Effector memory CD4-positive, alpha-beta T cell (primary cell): ENCODE measurements at regions not wholly inside any gene's neighbourhood (a gene's known extent, or its start where the extent isn't known, plus 50 kb on each side); places are given as distances from the start of the nearest gene placed in this dataset.

Experiments
- DNase-seq, 3 donors: peaks; one replicate each; pipeline ENCODE4 v3.0.0-alpha.2; 2020
- H3K27ac ChIP-seq: 2 replicates; pipeline ENCODE4 v1.7.0; 2013; ENCODE audit warnings: mild to moderate bottlenecking, low read length, moderate library complexity; ENCODE audit not compliant: insufficient read depth, poor library complexity, severe bottlenecking
- H3K27me3 ChIP-seq: replicated peaks from 2 replicates; pipeline ENCODE4 v1.7.0; 2013; ENCODE audit warnings: mild to moderate bottlenecking, low read length; ENCODE audit not compliant: insufficient read depth, control insufficient read depth, poor library complexity, severe bottlenecking
- H3K36me3 ChIP-seq: 2 replicates; pipeline ENCODE4 v1.7.0; 2013; ENCODE audit warnings: mild to moderate bottlenecking, low read length, moderate library complexity; ENCODE audit not compliant: control insufficient read depth, insufficient read depth
- H3K4me1 ChIP-seq: 2 replicates; pipeline ENCODE4 v1.7.0; 2013; ENCODE audit warnings: low read length, mild to moderate bottlenecking; ENCODE audit not compliant: control insufficient read depth, insufficient read depth, poor library complexity, severe bottlenecking
- H3K4me3 ChIP-seq: 2 replicates; pipeline ENCODE4 v1.7.0; 2013; ENCODE audit warnings: low read length, low read depth, mild to moderate bottlenecking; ENCODE audit not compliant: insufficient read depth, poor library complexity, severe bottlenecking
- H3K9me3 ChIP-seq: 2 replicates; pipeline ENCODE4 v1.7.0; 2013; ENCODE audit warnings: mild to moderate bottlenecking, low read length, moderate library complexity; ENCODE audit not compliant: control insufficient read depth

DNA sequence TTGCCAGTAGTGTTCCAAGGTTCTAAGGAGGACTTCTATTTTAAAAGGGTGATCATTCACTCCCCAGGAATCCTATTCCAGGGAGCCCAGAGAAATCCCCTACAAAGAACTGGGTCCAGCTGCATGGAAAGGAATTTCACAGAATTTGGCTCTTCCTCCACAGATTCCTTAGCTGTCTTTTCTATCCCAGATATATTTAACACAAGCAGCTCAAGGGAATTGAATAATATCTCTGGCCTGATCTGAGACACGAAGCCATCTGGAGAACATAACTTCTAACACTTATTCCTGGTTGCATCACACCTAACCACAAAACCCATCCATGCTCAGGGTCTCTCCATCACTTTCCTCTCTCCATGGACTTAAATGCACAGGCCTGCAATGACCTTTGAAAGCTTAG is 306.7 kb upstream of the ACVR2A start:
- Histone ChIP-seq H3K4me3 (no peak overlapping the region), H3K9me3 (no peaks in the 10 kb centered on the region), H3K36me3 (no peaks in the 10 kb centered on the region), H3K27me3 (no peaks in the 10 kb centered on the region), H3K27ac (no peak overlapping the region), H3K4me1 (no peaks in the 10 kb centered on the region)
- no peak for DNase-seq

DNA sequence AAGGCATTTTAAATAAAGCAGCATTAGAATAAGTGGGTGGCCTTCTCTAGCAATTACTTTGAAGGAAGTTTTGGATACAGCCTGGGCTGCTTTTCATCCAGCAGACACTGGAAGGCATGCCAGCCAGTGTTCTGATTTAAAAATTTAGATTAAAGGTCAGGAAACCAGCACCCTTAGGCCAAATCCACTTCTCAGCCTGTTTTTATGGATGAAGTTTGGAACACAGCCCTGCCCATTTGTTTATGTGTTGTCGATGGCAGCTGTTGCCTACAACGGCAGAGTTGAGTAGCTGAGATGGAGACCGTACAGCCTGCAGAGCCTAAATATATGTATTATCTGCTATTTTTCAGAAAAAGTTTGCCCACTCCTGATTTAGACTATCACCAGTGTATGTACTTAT is 313.6 kb upstream of the ACVR2A start:
- Histone ChIP-seq H3K27me3 (no peaks in the 10 kb centered on the region), H3K4me1 (no peaks in the 10 kb centered on the region), H3K4me3 (no peak overlapping the region), H3K27ac (no peak overlapping the region), H3K36me3 (no peaks in the 10 kb centered on the region), H3K9me3 (no peaks in the 10 kb centered on the region)
- no peak for DNase-seq

DNA sequence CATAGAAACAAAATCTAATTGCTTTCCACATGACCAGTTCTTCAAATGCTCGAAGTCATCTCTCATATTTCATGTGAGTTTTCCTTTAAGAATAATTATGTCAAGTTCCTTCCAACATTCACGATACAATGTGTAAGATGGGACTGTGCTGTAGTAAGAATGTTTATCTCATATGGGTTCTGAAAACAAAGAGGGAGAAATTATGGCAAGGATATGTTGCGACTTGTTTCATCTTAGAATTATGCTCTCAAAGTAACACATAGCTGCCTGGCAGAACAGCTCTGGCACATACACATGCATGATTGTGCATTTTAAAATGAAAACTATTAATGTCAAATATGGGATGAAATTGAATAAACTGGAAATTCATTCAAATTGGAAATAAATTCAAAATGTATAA is 314.8 kb upstream of the ACVR2A start:
- Histone ChIP-seq H3K27ac (no peak overlapping the region), H3K9me3 (no peaks in the 10 kb centered on the region)
- no peak for DNase-seq

GRCh38 chr2:147525819-147526489 is 318.9 kb upstream of the ACVR2A start:
- Histone ChIP-seq H3K4me1 (no peaks in the 10 kb centered on the region), H3K27ac (no peak overlapping the region), H3K27me3 (no peaks in the 10 kb centered on the region), H3K4me3 (no peak overlapping the region), H3K9me3 (no peaks in the 10 kb centered on the region), H3K36me3 (no peaks in the 10 kb centered on the region)
- no peak for DNase-seq

More for the DNA sequence above, 314.8 kb upstream of the ACVR2A start:
- Histone ChIP-seq H3K4me1 (no peaks in the 10 kb centered on the region), H3K4me3 (no peak overlapping the region), H3K36me3 (no peaks in the 10 kb centered on the region), H3K27me3 (no peaks in the 10 kb centered on the region)

DNA sequence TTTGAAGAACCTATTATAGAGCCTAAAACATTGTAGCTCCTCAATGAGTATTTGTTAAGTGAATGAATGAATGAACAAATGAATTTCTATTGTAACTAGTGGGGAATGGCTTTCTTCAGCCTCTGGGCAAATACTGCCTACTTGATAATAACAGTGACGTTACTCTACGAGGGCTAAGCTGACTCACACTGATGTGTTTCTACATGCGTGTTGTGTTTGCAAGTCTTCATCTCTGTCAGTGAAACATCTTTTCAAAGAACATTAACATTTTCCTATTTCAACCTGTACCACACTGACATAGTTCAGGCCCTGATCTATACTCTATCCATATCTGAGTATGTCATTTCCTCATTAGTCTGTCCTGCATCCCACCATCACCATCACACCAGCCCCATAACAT is 319.9 kb upstream of the ACVR2A start:
- DNase-seq, result no peak
- Histone ChIP-seq H3K27me3 (no peaks in the 10 kb centered on the region), H3K4me3 (no peak overlapping the region), H3K9me3 (no peaks in the 10 kb centered on the region), H3K27ac (no peak overlapping the region), H3K4me1 (no peaks in the 10 kb centered on the region), H3K36me3 (no peaks in the 10 kb centered on the region)

- Histone ChIP-seq H3K4me1 (no peaks in the 10 kb centered on the region), H3K9me3 (no peaks in the 10 kb centered on the region), H3K27me3 (no peaks in the 10 kb centered on the region), H3K4me3 (no peak overlapping the region), H3K36me3 (no peaks in the 10 kb centered on the region), H3K27ac (no peak overlapping the region)
- DNase-seq, result no peak
Observed at GRCh38 chr2:147523415-147523814, 321.4 kb upstream of the ACVR2A start.

GRCh38 chr2:147521936-147522335 is 322.9 kb upstream of the ACVR2A start:
- no peak overlapping the region for H3K27ac ChIP-seq
- H3K27me3 ChIP-seq, result no peaks in the 10 kb centered on the region
- DNase-seq, result no peak
- no peaks in the 10 kb centered on the region for H3K9me3 ChIP-seq
- no peak overlapping the region for H3K4me3 ChIP-seq
- H3K4me1 ChIP-seq, result no peaks in the 10 kb centered on the region
- H3K36me3 ChIP-seq, result no peaks in the 10 kb centered on the region

GRCh38 chr2:147520817-147521216 is 324.0 kb upstream of the ACVR2A start:
- Histone ChIP-seq H3K9me3 (no peaks in the 10 kb centered on the region), H3K4me1 (no peaks in the 10 kb centered on the region), H3K4me3 (no peak overlapping the region), H3K27ac (no peak overlapping the region), H3K27me3 (no peaks in the 10 kb centered on the region), H3K36me3 (no peaks in the 10 kb centered on the region)
- no peak for DNase-seq

GRCh38 chr2:147519178-147519577 is 325.7 kb upstream of the ACVR2A start:
- H3K4me1 ChIP-seq, result no peaks in the 10 kb centered on the region
- H3K9me3 ChIP-seq, result no peaks in the 10 kb centered on the region
- H3K27ac ChIP-seq, result no peak overlapping the region
- no peak overlapping the region for H3K4me3 ChIP-seq
- H3K27me3 ChIP-seq, result no peaks in the 10 kb centered on the region
- no peak for DNase-seq
- H3K36me3 ChIP-seq, result no peaks in the 10 kb centered on the region

DNA sequence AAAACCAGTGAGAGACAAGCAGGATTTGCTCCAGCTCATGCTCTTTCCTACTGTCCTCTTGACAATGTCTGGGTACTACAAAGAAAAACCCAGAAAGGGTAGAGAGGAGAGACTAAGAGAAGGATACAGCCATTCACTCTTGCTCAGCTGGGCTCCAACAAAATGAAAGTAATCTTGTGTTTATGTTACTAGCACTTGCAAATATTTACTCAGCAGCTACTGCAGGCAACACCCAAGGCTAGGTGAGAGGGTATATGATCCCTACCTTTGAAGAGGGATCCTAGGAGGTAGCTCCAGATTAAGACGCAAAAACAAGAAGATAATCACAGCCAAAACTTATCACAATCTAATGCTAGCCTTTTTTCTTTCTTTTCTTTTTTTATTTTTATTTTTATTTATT is 329.6 kb upstream of the ACVR2A start:
- Histone ChIP-seq H3K4me1 (no peaks in the 10 kb centered on the region), H3K27me3 (no peaks in the 10 kb centered on the region), H3K9me3 (no peaks in the 10 kb centered on the region), H3K36me3 (no peaks in the 10 kb centered on the region), H3K4me3 (no peak overlapping the region), H3K27ac (no peak overlapping the region)
- no peak for DNase-seq
